DOHH2 (cell line): ENCODE measurements at regions not wholly inside any gene's neighbourhood (a gene's known extent, or its start where the extent isn't known, plus 50 kb on each side); places are given as distances from the start of the nearest gene placed in this dataset.

Experiments
- EZH2phosphoT487 ChIP-seq: fragments of 200-600 bp; sonication (generic); IDR thresholded peaks from 2 replicates; pipeline ENCODE4 v1.6.1; 2017; ENCODE audit warnings: borderline replicate concordance, mild to moderate bottlenecking, antibody characterized with exemption, low read length, moderate library complexity, mixed read lengths
- TF ChIP-seq, protein P1 (sequence below): fragments of 200-600 bp; sonication (generic); IDR thresholded peaks from one replicate; pipeline ENCODE4 v1.5.1; 2014; ENCODE audit warnings: antibody characterized with exemption, mild to moderate bottlenecking, low read depth, low read length; ENCODE audit not compliant: poor library complexity, severe bottlenecking

DNA sequence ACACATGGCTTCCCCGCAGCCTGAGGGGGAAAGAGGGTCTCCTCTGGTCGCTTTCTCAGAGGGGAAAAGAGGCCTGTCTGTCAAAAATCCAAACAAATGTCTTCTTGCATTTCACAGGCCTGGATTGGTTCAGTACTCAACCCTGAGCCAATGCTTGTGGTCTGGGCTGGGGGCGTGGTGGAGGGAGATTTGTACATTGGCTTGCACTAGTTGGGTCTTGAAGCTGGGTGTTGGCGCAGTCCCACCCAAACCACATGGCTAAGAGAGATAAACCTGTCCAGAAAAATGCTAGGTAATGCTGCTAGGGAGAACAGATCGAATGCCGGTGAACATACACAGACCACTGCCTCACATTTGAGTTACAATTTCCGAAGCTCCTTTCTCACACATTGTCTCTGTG, 461.6 kb downstream of the MED13L start:
- TF ChIP-seq, protein P1, sequence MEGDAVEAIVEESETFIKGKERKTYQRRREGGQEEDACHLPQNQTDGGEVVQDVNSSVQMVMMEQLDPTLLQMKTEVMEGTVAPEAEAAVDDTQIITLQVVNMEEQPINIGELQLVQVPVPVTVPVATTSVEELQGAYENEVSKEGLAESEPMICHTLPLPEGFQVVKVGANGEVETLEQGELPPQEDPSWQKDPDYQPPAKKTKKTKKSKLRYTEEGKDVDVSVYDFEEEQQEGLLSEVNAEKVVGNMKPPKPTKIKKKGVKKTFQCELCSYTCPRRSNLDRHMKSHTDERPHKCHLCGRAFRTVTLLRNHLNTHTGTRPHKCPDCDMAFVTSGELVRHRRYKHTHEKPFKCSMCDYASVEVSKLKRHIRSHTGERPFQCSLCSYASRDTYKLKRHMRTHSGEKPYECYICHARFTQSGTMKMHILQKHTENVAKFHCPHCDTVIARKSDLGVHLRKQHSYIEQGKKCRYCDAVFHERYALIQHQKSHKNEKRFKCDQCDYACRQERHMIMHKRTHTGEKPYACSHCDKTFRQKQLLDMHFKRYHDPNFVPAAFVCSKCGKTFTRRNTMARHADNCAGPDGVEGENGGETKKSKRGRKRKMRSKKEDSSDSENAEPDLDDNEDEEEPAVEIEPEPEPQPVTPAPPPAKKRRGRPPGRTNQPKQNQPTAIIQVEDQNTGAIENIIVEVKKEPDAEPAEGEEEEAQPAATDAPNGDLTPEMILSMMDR: no peak
- no peak for TF ChIP-seq EZH2phosphoT487
